Esophagus squamous epithelium (tissue), 4 donors: ENCODE measurements at regions not wholly inside any gene's neighbourhood (a gene's known extent, or its start where the extent isn't known, plus 50 kb on each side); places are given as distances from the start of the nearest gene placed in this dataset.

Experiments used
- CTCF ChIP-seq, 6 experiments: fragments of 450-650 bp in 4 of 6; fragments of 200-600 bp in 2 of 6; sonication (generic) in 2 of 6; IDR thresholded peaks; one replicate each; pipeline ENCODE4 v1.5.1; 2016 to 2019; ENCODE audit warnings: antibody characterized with exemption in 6 of 6, mild to moderate bottlenecking in 4 of 6, moderate library complexity in 4 of 6
- POLR2A ChIP-seq, 4 donors: fragments of 450-650 bp; IDR thresholded peaks; one replicate each; pipeline ENCODE4 v1.6.1; 2017; ENCODE audit warnings: antibody characterized with exemption in 4 of 4, mild to moderate bottlenecking in 4 of 4, moderate library complexity in 3 of 4

- TF ChIP-seq CTCF (IDR thresholded peaks at IDR 0.05) (no peak), POLR2A (IDR thresholded peaks at IDR 0.05) (no peak)
These were observed 109.9 kb upstream of the IFNE start for GRCh38 chr9:21592063-21592338.
